ENCODE measurements at regions not wholly inside any gene's neighbourhood (a gene's known extent, or its start where the extent isn't known, plus 50 kb on each side); places are given as distances from the start of the nearest gene placed in this dataset.

DNA sequence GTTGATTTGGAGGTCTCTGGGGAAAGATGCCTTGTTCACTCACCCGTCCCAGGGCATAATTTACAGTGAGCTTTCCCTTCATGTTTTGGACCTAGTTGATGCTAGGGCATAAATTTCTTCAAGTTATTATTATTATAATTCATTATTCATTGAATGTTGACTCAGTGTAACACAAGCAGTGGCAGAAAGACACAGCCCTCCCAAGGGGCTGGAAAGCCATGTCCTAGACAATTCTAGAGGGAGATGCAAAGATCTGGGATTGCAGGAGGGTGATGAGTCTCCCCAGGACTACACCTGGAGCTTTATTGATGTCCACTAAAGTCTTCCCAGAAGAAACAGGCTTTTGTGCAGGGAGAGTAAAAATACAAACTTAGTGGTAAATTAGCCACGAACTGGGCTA lies 322.0 kb upstream of the MOCS1 start:
- TF ChIP-seq ZFX (IDR thresholded peaks at IDR 0.05): no peak
- no peak for TF ChIP-seq CTCF (conservative IDR thresholded peaks at IDR 0.05)
- H3K27ac ChIP-seq: no peak overlapping the region

GRCh38 chr6:40253420-40253819 lies 319.2 kb upstream of the MOCS1 start:
- H3K27ac ChIP-seq: no peak overlapping the region
- TF ChIP-seq ZFX (IDR thresholded peaks at IDR 0.05) (no peak), CTCF (conservative IDR thresholded peaks at IDR 0.05) (no peak)

GRCh38 chr6:40252531-40253258 lies 318.4 kb upstream of the MOCS1 start:
- TF ChIP-seq CTCF (conservative IDR thresholded peaks at IDR 0.05) (no peak), ZFX (IDR thresholded peaks at IDR 0.05) (no peak)

GRCh38 chr6:40251637-40252300 lies 317.5 kb upstream of the MOCS1 start:
- H3K27ac ChIP-seq: no peak overlapping the region
- TF ChIP-seq ZFX (IDR thresholded peaks at IDR 0.05): no peak
- no peak for TF ChIP-seq CTCF (conservative IDR thresholded peaks at IDR 0.05)

More at GRCh38 chr6:40252531-40253258, 318.4 kb upstream of the MOCS1 start:
- H3K27ac ChIP-seq: no peak overlapping the region

DNA sequence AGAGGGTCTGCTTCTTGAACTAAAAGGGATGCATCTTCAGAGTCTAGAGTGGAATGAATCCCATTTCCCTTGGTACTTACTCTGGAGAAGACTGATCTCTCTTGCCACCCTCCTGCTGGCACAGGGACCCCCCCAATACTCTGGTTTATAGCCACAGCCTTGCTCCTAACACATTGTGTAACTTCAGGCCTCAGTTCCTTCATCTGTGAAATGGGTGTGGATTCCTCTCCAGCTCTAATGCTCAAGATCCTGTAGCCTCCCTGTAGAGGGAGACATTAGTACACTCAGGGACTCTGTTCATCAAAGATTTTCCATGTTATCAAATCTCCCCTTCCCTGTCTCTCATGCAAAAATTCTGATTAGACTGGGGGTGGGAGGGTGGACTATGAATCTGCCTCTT lies 315.7 kb upstream of the MOCS1 start:
- no peak overlapping the region for H3K27ac ChIP-seq

DNA sequence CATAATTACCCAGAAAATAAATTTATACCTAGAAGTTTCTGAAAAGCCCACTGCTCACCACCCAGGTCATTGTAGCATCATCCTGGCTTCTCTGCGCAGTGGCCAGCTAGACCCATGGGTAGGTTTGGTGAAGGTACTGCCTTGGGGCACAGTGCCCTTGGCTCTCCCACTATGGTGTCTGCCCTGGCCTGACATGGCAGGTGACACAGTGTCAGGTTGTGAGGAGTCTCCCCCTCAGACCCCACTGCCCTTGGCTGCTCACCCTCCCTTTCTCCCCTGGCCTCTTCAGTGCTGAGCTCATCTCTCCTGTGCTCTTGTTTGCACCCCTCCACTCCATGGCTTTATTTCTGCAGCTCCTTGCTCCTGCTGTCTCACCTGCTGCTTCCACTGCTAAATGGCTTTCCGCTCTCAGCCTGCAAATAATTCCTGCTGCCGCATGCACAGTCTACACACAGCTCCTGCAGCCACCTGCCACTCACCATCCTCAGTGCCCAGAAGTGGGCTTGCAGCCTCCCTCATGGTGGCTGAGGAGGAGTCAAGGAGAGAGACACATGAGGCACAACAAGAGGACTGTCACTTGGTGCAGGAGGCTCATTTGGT lies 313.4 kb upstream of the MOCS1 start:
- no peak for TF ChIP-seq CTCF (conservative IDR thresholded peaks at IDR 0.05)
- TF ChIP-seq ZFX (IDR thresholded peaks at IDR 0.05): no peak
- H3K27ac ChIP-seq: no peak overlapping the region

More for the DNA sequence above, 315.7 kb upstream of the MOCS1 start:
- TF ChIP-seq ZFX (IDR thresholded peaks at IDR 0.05): no peak
- peak; percentile 23; the same call in 1 of the 2 replicates for TF ChIP-seq CTCF (conservative IDR thresholded peaks at IDR 0.05)

- no peak for TF ChIP-seq ZFX (IDR thresholded peaks at IDR 0.05)
- no peak for TF ChIP-seq CTCF (conservative IDR thresholded peaks at IDR 0.05)
- no peak overlapping the region for H3K27ac ChIP-seq
Observed at GRCh38 chr6:40244699-40245098, 310.4 kb upstream of the MOCS1 start.
